PC-3 (cell line): ENCODE measurements at regions not wholly inside any gene's neighbourhood (a gene's known extent, or its start where the extent isn't known, plus 50 kb on each side); places are given as distances from the start of the nearest gene placed in this dataset.

Experiments used
- ATAC-seq: fragments of 200-7000 bp; cut with Tn5 transposase; 2 replicates; pipeline ENCODE4 v1.9.1; 2020; ENCODE audit warnings: mild to moderate bottlenecking, moderate library complexity
- BruUV-seq: library from RNA; stranded (reverse); fragments of 400-500 nt; replicated peaks from 2 replicates; lab custom pipeline; 2021; lab: Mats Ljungman, UMichigan
- CTCF ChIA-PET: fragments of 300-600 bp; sonication (Branson Sonifier 250); formaldehyde crosslinking; loops from one replicate; lab custom pipeline; 2022; ENCODE audit warnings: antibody characterized with exemption; lab: Charles Lee
- POLR2A ChIA-PET: fragments of 300-600 bp; sonication (Branson Sonifier 250); formaldehyde crosslinking; loops from one replicate; lab custom pipeline; 2022; ENCODE audit warnings: antibody characterized with exemption; ENCODE audit not compliant: unreplicated experiment; lab: Charles Lee
- DNase-seq: peaks from one replicate; pipeline ENCODE4 v3.0.0-alpha.2; 2015
- H2AFZ ChIP-seq: fragments of 300-600 bp; sonication (generic); 2 replicates; pipeline ENCODE4 v1.6.0; 2016; ENCODE audit warnings: antibody characterized with exemption, low read length
- H3F3A ChIP-seq: fragments of 300-600 bp; sonication (generic); one replicate; pipeline ENCODE4 v1.6.0; 2017; ENCODE audit warnings: antibody characterized with exemption, low read length, control low read depth, mild to moderate bottlenecking; ENCODE audit not compliant: unreplicated experiment
- H3K27ac ChIP-seq: fragments of 300-600 bp; sonication (generic); 2 replicates; pipeline ENCODE4 v1.5.1; 2016; ENCODE audit warnings: mild to moderate bottlenecking, low read length
- H3K27me3 ChIP-seq: fragments of 300-600 bp; sonication (generic); 2 replicates; pipeline ENCODE4 v1.6.1; 2016; ENCODE audit warnings: low read length, mixed read lengths
- H3K36me3 ChIP-seq: fragments of 300-600 bp; sonication (generic); 2 replicates; pipeline ENCODE4 v1.6.1; 2016; ENCODE audit warnings: low read depth, mixed run types, low read length, mixed read lengths
- H3K4me1 ChIP-seq: fragments of 300-600 bp; sonication (generic); 2 replicates; pipeline ENCODE4 v1.5.1; 2016; ENCODE audit warnings: low read length; ENCODE audit not compliant: insufficient read depth
- H3K4me2 ChIP-seq: fragments of 300-600 bp; sonication (generic); 2 replicates; pipeline ENCODE4 v1.6.0; 2016; ENCODE audit warnings: low read length
- H3K4me3 ChIP-seq: fragments of 300-600 bp; sonication (generic); 2 replicates; pipeline ENCODE4 v1.5.1; 2016; ENCODE audit warnings: mild to moderate bottlenecking, low read length, mixed read lengths
- H3K79me2 ChIP-seq: fragments of 300-600 bp; sonication (generic); 2 replicates; pipeline ENCODE4 v1.6.1; 2017; ENCODE audit warnings: low read length, mixed read lengths
- H3K9ac ChIP-seq: fragments of 300-600 bp; sonication (generic); 2 replicates; pipeline ENCODE4 v1.6.0; 2016; ENCODE audit warnings: mild to moderate bottlenecking, low read length
- H3K9me2 ChIP-seq: fragments of 300-600 bp; sonication (generic); replicated peaks from 2 replicates; pipeline ENCODE4 v1.6.1; 2016; ENCODE audit warnings: mixed run types, low read length, mixed read lengths
- H3K9me3 ChIP-seq: fragments of 300-600 bp; sonication (generic); 2 replicates; pipeline ENCODE4 v1.6.1; 2016; ENCODE audit warnings: low read length, mixed read lengths
- H4K20me1 ChIP-seq: fragments of 300-600 bp; sonication (generic); 2 replicates; pipeline ENCODE4 v1.6.1; 2016; ENCODE audit warnings: low read length, mixed read lengths
- EZH2 ChIP-seq: fragments of 300-600 bp; sonication (generic); IDR thresholded peaks from one replicate; pipeline ENCODE4 v1.6.1; 2017; ENCODE audit warnings: antibody characterized with exemption, mild to moderate bottlenecking, low read length; ENCODE audit not compliant: unreplicated experiment
- EZH2phosphoT487 ChIP-seq: fragments of 300-600 bp; sonication (generic); IDR thresholded peaks from 2 replicates; pipeline ENCODE4 v1.6.1; 2018; ENCODE audit warnings: mild to moderate bottlenecking, antibody characterized with exemption, low read length, borderline replicate concordance
- intact Hi-C: fragments of 100-400 bp; cut with micrococcal nuclease; formaldehyde crosslinking; loops from 2 replicates; pipeline ENCODE4 v1.9.0; 2023
- TF ChIP-seq, protein P1 (sequence below): fragments of 300-600 bp; sonication (generic); conservative IDR thresholded peaks from 2 replicates; pipeline ENCODE4 v1.5.1; 2017; ENCODE audit warnings: antibody characterized with exemption, low read depth, mild to moderate bottlenecking, low read length

- ChIA-PET CTCF (no interaction called here), POLR2A (no interaction called here)
- Histone ChIP-seq H3K27ac (no peak overlapping the region), H3K4me2 (peak overlapping the region; percentile 28; the same call in 1 of the 2 replicates), H2AFZ (no peak overlapping the region), H3K9me3 (no peaks in the 10 kb centered on the region), H3K79me2 (no peaks in the 10 kb centered on the region), H3K9ac (no peak overlapping the region), H3K36me3 (no peaks in the 10 kb centered on the region), H3K9me2 (no peaks in the 10 kb centered on the region), H3K4me3 (no peak overlapping the region), H3K27me3 (no peaks in the 10 kb centered on the region), H3F3A (no peaks in the 10 kb centered on the region), H3K4me1 (peaks cover 11% of the 10 kb centered on the region), H4K20me1 (no peaks in the 10 kb centered on the region)
- DNase-seq = peak; percentile 62
- intact Hi-C loops = no loop called here
- no TSS peak for BruUV-seq
- ATAC-seq = peak; percentile 68
- TF ChIP-seq, protein P1, sequence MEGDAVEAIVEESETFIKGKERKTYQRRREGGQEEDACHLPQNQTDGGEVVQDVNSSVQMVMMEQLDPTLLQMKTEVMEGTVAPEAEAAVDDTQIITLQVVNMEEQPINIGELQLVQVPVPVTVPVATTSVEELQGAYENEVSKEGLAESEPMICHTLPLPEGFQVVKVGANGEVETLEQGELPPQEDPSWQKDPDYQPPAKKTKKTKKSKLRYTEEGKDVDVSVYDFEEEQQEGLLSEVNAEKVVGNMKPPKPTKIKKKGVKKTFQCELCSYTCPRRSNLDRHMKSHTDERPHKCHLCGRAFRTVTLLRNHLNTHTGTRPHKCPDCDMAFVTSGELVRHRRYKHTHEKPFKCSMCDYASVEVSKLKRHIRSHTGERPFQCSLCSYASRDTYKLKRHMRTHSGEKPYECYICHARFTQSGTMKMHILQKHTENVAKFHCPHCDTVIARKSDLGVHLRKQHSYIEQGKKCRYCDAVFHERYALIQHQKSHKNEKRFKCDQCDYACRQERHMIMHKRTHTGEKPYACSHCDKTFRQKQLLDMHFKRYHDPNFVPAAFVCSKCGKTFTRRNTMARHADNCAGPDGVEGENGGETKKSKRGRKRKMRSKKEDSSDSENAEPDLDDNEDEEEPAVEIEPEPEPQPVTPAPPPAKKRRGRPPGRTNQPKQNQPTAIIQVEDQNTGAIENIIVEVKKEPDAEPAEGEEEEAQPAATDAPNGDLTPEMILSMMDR = no peak
- TF ChIP-seq EZH2phosphoT487 (no peak), EZH2 (no peak)
Observed at GRCh38 chrX:74179071-74179470, 124.9 kb upstream of the ZCCHC13 start.

DNA sequence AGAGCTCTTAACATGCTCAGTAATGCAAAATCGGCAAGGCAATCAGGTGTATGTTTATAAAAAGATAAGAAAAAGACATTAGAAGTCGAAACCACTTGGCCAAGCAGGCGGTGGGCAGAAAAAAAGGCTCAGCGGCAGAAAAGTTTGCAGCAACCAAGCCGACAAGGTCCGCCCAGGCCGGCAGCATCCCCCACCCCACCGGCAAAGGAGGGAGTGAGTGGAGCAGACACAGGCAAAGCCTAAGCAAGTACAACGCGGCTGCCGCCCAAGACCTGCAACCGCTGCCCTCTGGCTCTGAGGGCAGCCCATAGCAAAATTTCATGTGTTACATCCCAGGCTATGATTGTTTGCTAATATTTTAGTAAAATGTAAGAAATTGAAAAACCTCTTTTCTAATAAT lies 125.4 kb upstream of the ZCCHC13 start:
- POLR2A ChIA-PET = no interaction called here
- ATAC-seq (peak; percentile 67), DNase-seq (no peak)
- Histone ChIP-seq H3K79me2 (no peaks in the 10 kb centered on the region), H2AFZ (no peak overlapping the region), H3K9me3 (no peaks in the 10 kb centered on the region), H3K36me3 (no peaks in the 10 kb centered on the region), H3K27me3 (no peaks in the 10 kb centered on the region), H3K9me2 (no peaks in the 10 kb centered on the region), H3K4me3 (no peak overlapping the region), H4K20me1 (no peaks in the 10 kb centered on the region), H3K9ac (no peak overlapping the region), H3K4me2 (peak overlapping the region; percentile 28; the same call in 1 of the 2 replicates), H3F3A (no peaks in the 10 kb centered on the region), H3K4me1 (peaks cover 11% of the 10 kb centered on the region), H3K27ac (no peak overlapping the region)
- intact Hi-C loops = no loop called here
- CTCF ChIA-PET = no interaction called here
- TF ChIP-seq EZH2phosphoT487 = no peak
- TF ChIP-seq EZH2 = no peak
- TF ChIP-seq, protein P1 = no peak
- BruUV-seq = no TSS peak

DNA sequence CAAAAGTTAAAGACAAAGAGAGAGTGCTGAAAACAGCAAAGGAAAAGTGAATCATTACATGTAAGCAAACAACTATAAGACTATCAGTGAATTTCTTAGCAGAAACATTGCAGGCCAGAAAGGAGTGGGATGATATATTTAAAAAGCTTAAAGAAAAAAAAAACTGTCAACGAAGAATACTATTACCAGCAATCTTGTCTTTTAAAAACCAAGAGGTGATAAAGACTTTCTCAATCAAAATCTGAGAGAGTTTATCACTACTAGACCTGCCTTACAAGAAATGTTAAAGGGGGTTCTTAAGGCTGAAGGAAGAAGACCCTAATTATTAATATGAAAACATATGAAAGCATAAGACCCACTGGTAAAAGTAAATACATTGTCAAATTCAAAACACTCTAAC lies 132.5 kb upstream of the ZCCHC13 start:
- Histone ChIP-seq H3K27ac (no peak overlapping the region), H3K4me1 (no peaks in the 10 kb centered on the region), H3K36me3 (no peaks in the 10 kb centered on the region), H3K4me2 (no peak overlapping the region), H3F3A (no peaks in the 10 kb centered on the region), H3K27me3 (no peaks in the 10 kb centered on the region), H3K9me2 (no peaks in the 10 kb centered on the region), H3K9ac (no peak overlapping the region), H3K4me3 (no peak overlapping the region), H2AFZ (no peak overlapping the region), H3K9me3 (no peaks in the 10 kb centered on the region), H4K20me1 (no peaks in the 10 kb centered on the region), H3K79me2 (no peaks in the 10 kb centered on the region)
- DNase-seq (no peak), ATAC-seq (no peak)
- no peak for TF ChIP-seq EZH2phosphoT487
- POLR2A ChIA-PET = no interaction called here
- intact Hi-C loops = no loop called here
- no TSS peak for BruUV-seq
- CTCF ChIA-PET = no interaction called here
